HepG2 (cell line): ENCODE measurements at regions not wholly inside any gene's neighbourhood (a gene's known extent, or its start where the extent isn't known, plus 50 kb on each side); places are given as distances from the start of the nearest gene placed in this dataset.

Source experiments
- ATAC-seq: fragments of 200-7000 bp; cut with Tn5 transposase; 3 replicates; pipeline ENCODE4 v1.9.1; 2020; ENCODE audit warnings: mild to moderate bottlenecking, moderate library complexity
- BruUV-seq: library from RNA; stranded (reverse); fragments of 400-500 nt; replicated peaks from 2 replicates; lab custom pipeline; 2021; lab: Mats Ljungman, UMichigan
- CTCF ChIA-PET: fragments of 300-600 bp; formaldehyde crosslinking; extraction: SDS; loops from one replicate; lab custom pipeline; 2021; ENCODE audit warnings: low total read pairs, inconsistent platforms, low intra/inter-chr PET ratio; lab: Yijun Ruan, JAX
- POLR2A ChIA-PET: fragments of 350-600 bp; sonication (Branson Sonifier 250); formaldehyde crosslinking; loops from one replicate; lab custom pipeline; 2020; ENCODE audit warnings: antibody characterized with exemption, inconsistent platforms; lab: Yijun Ruan, JAX
- DNase-seq: peaks from one replicate; pipeline ENCODE4 v3.0.0-alpha.2; 2015; ENCODE audit warnings: low spot score
- FAIRE-seq: peaks from 3 replicates; lab custom pipeline; 2011; peaks lifted over from hg19 to GRCh38; lab: Jason Lieb, UNC
- H2AFZ ChIP-seq: one replicate; pipeline ENCODE4 v1.6.1; 2011; ENCODE audit warnings: low read length, inconsistent platforms
- H3K27ac ChIP-seq: fragments of 300-600 bp; 3 replicates; pipeline ENCODE4 v1.8.0; 2011; ENCODE audit warnings: mixed run types, mild to moderate bottlenecking, mixed read lengths, low read length, inconsistent platforms; ENCODE audit not compliant: insufficient read depth; ENCODE audit errors: extremely low read length
- H3K27me3 ChIP-seq, 2 experiments: fragments of 200-600 bp in 1 of 2; 2 replicates in 1 of 2; 3 replicates in 1 of 2; pipeline versions ENCODE4 v1.6.0 to v1.8.0; 2011; ENCODE audit warnings: low read length in 2 of 2, mild to moderate bottlenecking in 2 of 2, moderate library complexity in 2 of 2, inconsistent platforms in 1 of 2; ENCODE audit not compliant: insufficient read depth in 2 of 2, control insufficient read depth in 1 of 2
- H3K36me3 ChIP-seq, 2 experiments: fragments of 200-600 bp in 1 of 2; replicated peaks in 1 of 2; 2 replicates in 1 of 2; 3 replicates in 1 of 2; pipeline versions ENCODE4 v1.5.1 to v1.8.0; 2011; ENCODE audit warnings: low read length in 2 of 2, inconsistent platforms in 1 of 2; ENCODE audit not compliant: insufficient read depth in 2 of 2, control insufficient read depth in 1 of 2
- H3K4me1 ChIP-seq: 2 replicates; pipeline ENCODE4 v1.5.1; 2012; ENCODE audit warnings: low read length, inconsistent platforms; ENCODE audit not compliant: insufficient read depth
- H3K4me2 ChIP-seq: 2 replicates; pipeline ENCODE4 v1.6.0; 2011; ENCODE audit warnings: low read depth, low read length, inconsistent platforms
- H3K4me3 ChIP-seq, 3 experiments: fragments of 200-600 bp in 1 of 3; sonication (generic), shearing (Covaris generic) in 1 of 3; replicated peaks in 1 of 3; 2 replicates each; pipeline ENCODE4 v1.5.1; 2011 to 2016; ENCODE audit warnings: low read length in 3 of 3, inconsistent platforms in 2 of 3, low read depth in 2 of 3, mild to moderate bottlenecking in 2 of 3, control low read depth in 1 of 3, mixed read lengths in 1 of 3; ENCODE audit not compliant: insufficient read depth in 1 of 3
- H3K79me2 ChIP-seq: one replicate; pipeline ENCODE4 v1.6.1; 2011; ENCODE audit warnings: low read length, inconsistent platforms; ENCODE audit not compliant: insufficient read depth
- H3K9ac ChIP-seq: 2 replicates; pipeline ENCODE4 v1.6.0; 2011; ENCODE audit warnings: mild to moderate bottlenecking, low read depth, low read length, inconsistent platforms; ENCODE audit not compliant: insufficient read depth
- H3K9me3 ChIP-seq: 2 replicates; pipeline ENCODE4 v1.5.1; 2012; ENCODE audit warnings: mild to moderate bottlenecking, low read length
- H4K20me1 ChIP-seq: 2 replicates; pipeline ENCODE4 v1.6.0; 2011; ENCODE audit warnings: inconsistent platforms, mild to moderate bottlenecking, low read length, moderate library complexity; ENCODE audit not compliant: insufficient read depth
- IKZF5 ChIP-seq: IDR thresholded peaks from 2 replicates; pipeline ENCODE4 v1.6.1; 2018; ENCODE audit warnings: missing genetic modification reagents, mild to moderate bottlenecking, missing compliant biosample characterization
- IRF2 ChIP-seq: IDR thresholded peaks from 2 replicates; pipeline ENCODE4 v1.6.1; 2018; ENCODE audit warnings: missing genetic modification reagents, missing compliant biosample characterization
- MAFG ChIP-seq: sonication (generic); formaldehyde crosslinking; IDR thresholded peaks from 2 replicates; pipeline ENCODE4 v1.5.1; 2020; ENCODE audit warnings: mild to moderate bottlenecking, missing genetic modification reagents
- MEF2D ChIP-seq: sonication (generic); formaldehyde crosslinking; IDR thresholded peaks from 2 replicates; pipeline ENCODE4 v1.5.1; 2020; ENCODE audit warnings: mild to moderate bottlenecking, missing genetic modification reagents
- PHF21A ChIP-seq: sonication (generic); formaldehyde crosslinking; IDR thresholded peaks from 2 replicates; pipeline ENCODE4 v1.5.0; 2020; ENCODE audit warnings: mild to moderate bottlenecking, missing genetic modification reagents
- RFX3 ChIP-seq: IDR thresholded peaks from 2 replicates; pipeline ENCODE4 v1.6.1; 2016; ENCODE audit warnings: missing biosample characterization, missing genetic modification reagents
- TBX3 ChIP-seq: fragments of 450-650 bp; IDR thresholded peaks from 2 replicates; pipeline ENCODE4 v1.6.1; 2017; ENCODE audit warnings: antibody characterized with exemption, mild to moderate bottlenecking, inconsistent platforms, borderline replicate concordance
- TRIM24 ChIP-seq: sonication (generic); formaldehyde crosslinking; IDR thresholded peaks from 2 replicates; pipeline ENCODE4 v1.8.0; 2022; ENCODE audit warnings: mild to moderate bottlenecking, missing genetic modification reagents
- YEATS4 ChIP-seq: sonication (generic); formaldehyde crosslinking; IDR thresholded peaks from 2 replicates; pipeline ENCODE4 v1.4.0; 2020; ENCODE audit warnings: missing genetic modification reagents, borderline replicate concordance
- ZEB1 ChIP-seq: IDR thresholded peaks from 2 replicates; pipeline ENCODE4 v1.6.1; 2012; ENCODE audit warnings: mild to moderate bottlenecking, low read depth, inconsistent platforms; ENCODE audit not compliant: insufficient replicate concordance
- ZFY ChIP-seq: sonication (generic); formaldehyde crosslinking; IDR thresholded peaks from 2 replicates; pipeline ENCODE4 v1.4.0; 2020; ENCODE audit warnings: missing genetic modification reagents
- ZMAT3 ChIP-seq: sonication (generic); formaldehyde crosslinking; conservative IDR thresholded peaks from 2 replicates; pipeline ENCODE4 v1.7.0; 2021; ENCODE audit warnings: missing genetic modification reagents
- ZNF143 ChIP-seq: sonication (generic); formaldehyde crosslinking; IDR thresholded peaks from 2 replicates; pipeline ENCODE4 v1.4.0; 2020; ENCODE audit warnings: missing genetic modification reagents
- ZNF354B ChIP-seq: sonication (generic); formaldehyde crosslinking; IDR thresholded peaks from 2 replicates; pipeline ENCODE4 v1.8.0; 2022; ENCODE audit warnings: mild to moderate bottlenecking, missing genetic modification reagents
- ZNF569 ChIP-seq: sonication (generic); formaldehyde crosslinking; IDR thresholded peaks from 2 replicates; pipeline ENCODE4 v1.5.0; 2020; ENCODE audit warnings: mild to moderate bottlenecking, missing genetic modification reagents, moderate library complexity, borderline replicate concordance
- ZNF629 ChIP-seq: sonication (generic); formaldehyde crosslinking; conservative IDR thresholded peaks from 2 replicates; pipeline ENCODE4 v1.5.0; 2020; ENCODE audit warnings: missing genetic modification reagents
- ZNF644 ChIP-seq: IDR thresholded peaks from 2 replicates; pipeline ENCODE4 v1.6.1; 2016; ENCODE audit warnings: low read depth
- in situ Hi-C: cut with HindIII; loops from 2 replicates; pipeline ENCODE4 v1.10.0; 2017; ENCODE audit warnings: low pct_unique_long_range_greater_than_20kb; ENCODE audit not compliant: extremely low pct_ligation_motif_present
- intact Hi-C: fragments of 100-400 bp; cut with micrococcal nuclease; formaldehyde crosslinking; loops from one replicate; pipeline ENCODE4 v1.10.0; 2022; ENCODE audit not compliant: unreplicated experiment
- TF ChIP-seq, protein P1 (sequence below): sonication (generic); IDR thresholded peaks from 2 replicates; pipeline ENCODE4 v1.6.1; 2016; ENCODE audit warnings: low read depth, borderline replicate concordance
- TF ChIP-seq, protein P2 (sequence below): IDR thresholded peaks from 2 replicates; pipeline ENCODE4 v1.6.1; 2016

- intact Hi-C loops (no loop called here), in situ Hi-C loops (no loop called here)
- no peak overlapping the region for H3K9ac ChIP-seq
- no peak for FAIRE-seq
- H3K27ac ChIP-seq = no peak overlapping the region
- POLR2A ChIA-PET = no interaction called here
- H3K9me3 ChIP-seq = peaks cover 16% of the 10 kb centered on the region; the same call in 1 of the 2 replicates
- BruUV-seq = no TSS peak
- TF ChIP-seq, protein P1, sequence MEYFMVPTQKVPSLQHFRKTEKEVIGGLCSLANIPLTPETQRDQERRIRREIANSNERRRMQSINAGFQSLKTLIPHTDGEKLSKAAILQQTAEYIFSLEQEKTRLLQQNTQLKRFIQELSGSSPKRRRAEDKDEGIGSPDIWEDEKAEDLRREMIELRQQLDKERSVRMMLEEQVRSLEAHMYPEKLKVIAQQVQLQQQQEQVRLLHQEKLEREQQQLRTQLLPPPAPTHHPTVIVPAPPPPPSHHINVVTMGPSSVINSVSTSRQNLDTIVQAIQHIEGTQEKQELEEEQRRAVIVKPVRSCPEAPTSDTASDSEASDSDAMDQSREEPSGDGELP = no peak
- TF ChIP-seq TRIM24 (CRISPR knock-in tag) (no peak), IRF2 (no peak), YEATS4 (no peak), ZNF569 (CRISPR knock-in tag) (no peak), ZNF354B (CRISPR knock-in tag) (no peak), PHF21A (CRISPR knock-in tag) (no peak), MEF2D (CRISPR knock-in tag) (no peak), RFX3 (CRISPR knock-in tag) (no peak), ZMAT3 (no peak), ZNF629 (no peak), ZFY (CRISPR knock-in tag) (no peak), TBX3 (no peak), ZNF143 (CRISPR knock-in tag) (no peak), ZEB1 (no peak), ZNF644 (no peak), MAFG (CRISPR knock-in tag) (no peak), IKZF5 (CRISPR knock-in tag) (no peak)
- TF ChIP-seq, protein P2, sequence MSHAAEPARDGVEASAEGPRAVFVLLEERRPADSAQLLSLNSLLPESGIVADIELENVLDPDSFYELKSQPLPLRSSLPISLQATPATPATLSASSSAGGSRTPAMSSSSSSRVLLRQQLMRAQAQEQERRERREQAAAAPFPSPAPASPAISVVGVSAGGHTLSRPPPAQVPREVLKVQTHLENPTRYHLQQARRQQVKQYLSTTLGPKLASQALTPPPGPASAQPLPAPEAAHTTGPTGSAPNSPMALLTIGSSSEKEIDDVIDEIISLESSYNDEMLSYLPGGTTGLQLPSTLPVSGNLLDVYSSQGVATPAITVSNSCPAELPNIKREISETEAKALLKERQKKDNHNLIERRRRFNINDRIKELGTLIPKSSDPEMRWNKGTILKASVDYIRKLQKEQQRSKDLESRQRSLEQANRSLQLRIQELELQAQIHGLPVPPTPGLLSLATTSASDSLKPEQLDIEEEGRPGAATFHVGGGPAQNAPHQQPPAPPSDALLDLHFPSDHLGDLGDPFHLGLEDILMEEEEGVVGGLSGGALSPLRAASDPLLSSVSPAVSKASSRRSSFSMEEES (CRISPR knock-in tag) = no peak
- TF ChIP-seq, all 625 proteins: peak for 0
- Histone ChIP-seq H2AFZ (no peak overlapping the region), H3K4me1 (no peaks in the 10 kb centered on the region), H3K36me3 (no peaks in the 10 kb centered on the region), H3K79me2 (no peaks in the 10 kb centered on the region), H3K4me3 (no peak overlapping the region), H3K27me3 (no peaks in the 10 kb centered on the region), H4K20me1 (no peaks in the 10 kb centered on the region), H3K4me2 (no peak overlapping the region)
- CTCF ChIA-PET = no interaction called here
- no peak for DNase-seq
- no peak for ATAC-seq
These were observed 89.0 kb upstream of the CLDN10 start for GRCh38 chr13:95463531-95463930.
